GM12865 (cell line): ENCODE measurements at regions not wholly inside any gene's neighbourhood (a gene's known extent, or its start where the extent isn't known, plus 50 kb on each side); places are given as distances from the start of the nearest gene placed in this dataset.
"Not testable (repeated sequence)": the region's sequence is repeated elsewhere in the genome, so short reads cannot be mapped to it uniquely, and the experiment has no call there.

ENCODE experiments used
- DNase-seq: peaks from one replicate; pipeline ENCODE4 v3.0.0; 2010; ENCODE audit warnings: low read depth
- H3K4me3 ChIP-seq: 2 replicates; pipeline ENCODE4 v1.5.1; 2011; ENCODE audit warnings: mild to moderate bottlenecking, low read depth, low read length, control low read depth
- CTCF ChIP-seq: IDR thresholded peaks from 2 replicates; pipeline ENCODE4 v1.5.1; 2011; ENCODE audit warnings: low read length, control low read depth, low read depth, inconsistent platforms; ENCODE audit not compliant: insufficient read depth; ENCODE audit errors: missing control alignments

DNA sequence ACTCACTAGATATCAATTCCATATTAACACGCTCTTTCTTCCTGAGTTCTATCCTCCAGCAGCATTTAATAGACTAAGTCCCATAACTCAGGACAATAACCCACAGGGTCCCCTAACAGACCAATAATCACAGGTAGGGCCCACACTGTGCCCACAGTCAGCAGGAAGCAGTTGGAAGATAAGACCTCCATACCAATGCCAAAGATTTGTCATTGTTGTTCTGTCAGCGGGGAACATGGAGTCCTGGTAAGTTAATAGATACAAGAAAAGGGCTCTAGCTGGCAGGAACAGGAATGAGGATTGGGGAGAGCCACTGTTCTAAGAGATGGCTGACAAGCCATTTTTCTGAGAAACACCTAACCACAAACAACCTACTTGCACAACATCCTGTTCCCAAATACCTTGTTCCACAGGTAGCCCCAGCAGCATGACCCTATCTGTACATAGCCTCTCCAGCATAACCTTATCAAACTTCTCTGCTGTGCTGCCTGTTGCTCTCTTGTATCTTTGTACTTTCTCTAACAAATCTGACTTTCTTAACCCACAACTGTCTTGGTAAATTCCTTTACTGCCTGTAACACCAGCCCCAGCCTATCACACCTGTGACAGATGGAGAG, 142.0 kb upstream of the KCNJ15 start:
- no peak for TF ChIP-seq CTCF

GRCh38 chr21:38115870-38116269, 140.9 kb upstream of the KCNJ15 start:
- DNase-seq, result no peak
- TF ChIP-seq CTCF, result no peak
- H3K4me3 ChIP-seq, result no peak overlapping the region

More for the DNA sequence above, 142.0 kb upstream of the KCNJ15 start:
- DNase-seq, result no peak
- no peak overlapping the region for H3K4me3 ChIP-seq

GRCh38 chr21:38119793-38120192, 137.0 kb upstream of the KCNJ15 start:
- TF ChIP-seq CTCF, result no peak
- DNase-seq, result no peak
- H3K4me3 ChIP-seq, result no peak overlapping the region

- H3K4me3 ChIP-seq, DNase-seq: not testable (repeated sequence)
Measured at GRCh38 chr21:38120679-38120983, 136.2 kb upstream of the KCNJ15 start.

DNA sequence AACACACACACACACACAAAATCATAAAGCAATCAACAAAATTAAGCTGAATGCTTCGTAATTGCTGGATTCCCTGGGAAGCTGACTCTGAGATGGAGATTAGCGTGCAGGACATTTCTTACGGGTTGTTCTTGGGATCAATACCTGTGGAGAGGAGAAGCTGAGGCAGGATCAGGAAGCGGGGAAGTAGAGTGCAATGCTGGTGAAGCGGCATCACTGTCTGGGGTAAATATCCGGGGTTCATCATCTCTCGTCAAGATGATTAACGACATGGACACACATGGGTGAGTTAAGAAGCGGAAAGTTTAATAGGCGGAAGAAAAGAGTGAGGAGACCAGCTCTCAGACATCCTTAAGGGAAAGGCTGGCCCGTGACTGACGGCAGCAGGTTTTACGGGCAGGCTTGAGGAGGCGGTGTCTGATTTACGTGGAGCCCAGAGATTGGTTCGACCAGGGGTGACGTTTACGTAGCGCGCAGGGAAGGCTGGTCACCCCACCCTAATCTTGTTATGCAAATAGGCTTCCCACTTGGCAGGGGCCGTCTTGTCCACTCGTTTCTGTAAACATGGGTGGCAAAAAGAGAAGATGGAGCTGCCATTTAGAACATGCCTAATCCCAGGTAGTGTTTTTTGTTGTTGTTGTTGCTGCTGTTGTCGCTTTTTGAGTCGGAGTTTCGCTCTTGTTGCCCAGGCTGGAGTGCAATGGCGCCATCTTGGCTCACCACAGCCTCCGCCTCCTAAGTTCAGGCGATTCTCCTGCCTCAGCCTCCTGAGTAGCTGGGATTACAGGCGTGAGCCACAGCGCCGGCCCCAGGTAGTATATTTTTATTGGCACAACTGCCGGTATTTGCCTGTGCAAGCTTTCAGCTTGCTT, 135.6 kb upstream of the KCNJ15 start:
- TF ChIP-seq CTCF, result no peak
- H3K4me3 ChIP-seq, result no peak overlapping the region
- DNase-seq, result no peak

DNA sequence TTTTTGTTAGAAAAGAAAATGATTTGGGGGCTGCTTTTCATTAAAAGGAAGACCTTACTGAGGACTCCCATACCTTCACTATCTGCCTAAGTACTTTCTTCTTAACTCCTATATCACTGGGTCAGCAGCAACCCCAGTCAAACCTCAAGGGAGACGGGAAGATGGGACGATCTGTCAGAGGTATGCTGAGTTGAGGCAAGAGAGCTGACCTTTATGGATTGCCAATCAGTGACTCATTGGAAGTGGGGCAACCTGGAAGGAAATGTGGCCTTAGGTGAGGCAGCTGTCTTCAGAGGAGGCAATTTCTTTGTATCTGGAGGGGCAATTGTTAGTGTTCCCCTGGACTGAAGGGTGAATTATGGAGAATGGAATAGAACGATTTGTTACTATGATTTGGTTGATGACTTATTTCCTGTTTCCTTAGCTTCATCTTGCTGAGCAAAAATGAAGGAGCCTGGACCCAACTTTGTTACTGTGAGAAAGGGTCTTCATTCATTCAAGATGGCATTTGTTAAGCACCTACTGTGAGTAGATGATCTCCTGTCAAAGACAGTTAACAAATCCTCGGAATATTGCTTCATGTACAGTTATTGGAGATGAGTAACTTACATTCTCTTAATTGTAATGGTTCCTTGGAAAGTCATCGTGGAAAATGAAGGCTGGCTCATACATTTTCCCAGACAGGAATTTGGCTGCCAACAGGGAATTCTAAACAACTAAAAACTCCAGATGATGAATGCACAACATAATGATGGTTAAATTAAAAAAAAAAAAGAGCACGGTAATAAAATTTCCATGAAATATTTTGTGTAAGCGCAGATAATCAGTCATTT, 134.7 kb upstream of the KCNJ15 start:
- no peak for TF ChIP-seq CTCF
- H3K4me3 ChIP-seq, result no peak overlapping the region
- DNase-seq, result no peak

- no peak for TF ChIP-seq CTCF
- no peak overlapping the region for H3K4me3 ChIP-seq
- no peak for DNase-seq
Measured at GRCh38 chr21:38123626-38124025, 133.2 kb upstream of the KCNJ15 start.
